GM19240 (cell line): ENCODE measurements at regions not wholly inside any gene's neighbourhood (a gene's known extent, or its start where the extent isn't known, plus 50 kb on each side); places are given as distances from the start of the nearest gene placed in this dataset.
A peak's percentile ranks its signal among the peaks of the same experiment; 100 is the strongest.
"Not testable (repeated sequence)": the region's sequence is repeated elsewhere in the genome, so short reads cannot be mapped to it uniquely, and the experiment has no call there.

ENCODE experiments used
- DNase-seq: peaks from one replicate; pipeline ENCODE4 v3.0.0; 2011; ENCODE audit warnings: low spot score; ENCODE audit not compliant: insufficient read length

GRCh38 chr1:37310064-37310463 lies 164.3 kb upstream of the ZC3H12A start:
- no peak for DNase-seq

- DNase-seq = no peak
Measured at GRCh38 chr1:37315371-37315846, 159.0 kb upstream of the ZC3H12A start.

GRCh38 chr1:37317870-37318467 lies 156.4 kb upstream of the ZC3H12A start:
- no peak for DNase-seq

GRCh38 chr1:37318490-37318889 lies 155.9 kb upstream of the ZC3H12A start:
- no peak for DNase-seq

- no peak for DNase-seq
Measured at GRCh38 chr1:37319284-37319683, 155.1 kb upstream of the ZC3H12A start.

GRCh38 chr1:37323486-37324377 lies 150.6 kb upstream of the ZC3H12A start:
- DNase-seq = peak; percentile 80

GRCh38 chr1:37325010-37325409 lies 149.4 kb upstream of the ZC3H12A start:
- no peak for DNase-seq

- DNase-seq = no peak
Measured at GRCh38 chr1:37325509-37326437, 148.6 kb upstream of the ZC3H12A start.

GRCh38 chr1:37332126-37332525 lies 142.3 kb upstream of the ZC3H12A start:
- DNase-seq = no peak

GRCh38 chr1:37338658-37339057 lies 135.7 kb upstream of the ZC3H12A start:
- DNase-seq = no peak

GRCh38 chr1:37342736-37343135 lies 131.6 kb upstream of the ZC3H12A start:
- DNase-seq = no peak

- DNase-seq = no peak
Measured at GRCh38 chr1:37347104-37347649, 127.2 kb upstream of the ZC3H12A start.

- no peak for DNase-seq
Measured at GRCh38 chr1:37353871-37354270, 120.5 kb upstream of the ZC3H12A start.

GRCh38 chr1:37354876-37355650 lies 119.3 kb upstream of the ZC3H12A start:
- no peak for DNase-seq

GRCh38 chr1:37358992-37359391 lies 115.4 kb upstream of the ZC3H12A start:
- no peak for DNase-seq

GRCh38 chr1:37360011-37360410 lies 114.4 kb upstream of the ZC3H12A start:
- no peak for DNase-seq

GRCh38 chr1:37362594-37363385 lies 111.6 kb upstream of the ZC3H12A start:
- DNase-seq = no peak

- no peak for DNase-seq
Measured at GRCh38 chr1:37363535-37363934, 110.8 kb upstream of the ZC3H12A start.

- DNase-seq = not testable (repeated sequence)
Measured at GRCh38 chr1:37368665-37369315, 105.6 kb upstream of the ZC3H12A start.
